ENCODE measurements at regions not wholly inside any gene's neighbourhood (a gene's known extent, or its start where the extent isn't known, plus 50 kb on each side); places are given as distances from the start of the nearest gene placed in this dataset.

- TF ChIP-seq POLR2AphosphoS5 (IDR thresholded peaks at IDR 0.05; ENCODE audit: low read depth, low read length) = no peak
- no peak for TF ChIP-seq REST (IDR thresholded peaks at IDR 0.05; ENCODE audit: insufficient read depth in 1 of 2, low read depth in 2 of 2, low read length in 2 of 2)
- TF ChIP-seq SIN3A (IDR thresholded peaks at IDR 0.05; ENCODE audit: borderline replicate concordance, insufficient read depth, low read length) = no peak
- TF ChIP-seq TAF1 (IDR thresholded peaks at IDR 0.05; ENCODE audit: borderline replicate concordance, insufficient read depth, low read length) = no peak
Observed at GRCh38 chrX:121851033-121851432, 803.6 kb downstream of the GLUD2 start.

All from PFSK-1 (cell line).